ENCODE measurements at regions not wholly inside any gene's neighbourhood (a gene's known extent, or its start where the extent isn't known, plus 50 kb on each side); places are given as distances from the start of the nearest gene placed in this dataset.

- H3K4me3 ChIP-seq (ENCODE audit: low read length) = no peak overlapping the region
Measured at GRCh38 chr11:116072133-116072532, 567.9 kb upstream of the CADM1 start.

GRCh38 chr11:116071241-116071640 is 567.0 kb upstream of the CADM1 start:
- no peak overlapping the region for H3K4me3 ChIP-seq (ENCODE audit: low read length)
- no peak for TF ChIP-seq ZNF274 (IDR thresholded peaks at IDR 0.05; ENCODE audit: low read depth, low read length)

More at GRCh38 chr11:116072133-116072532, 567.9 kb upstream of the CADM1 start:
- no peak for TF ChIP-seq ZNF274 (IDR thresholded peaks at IDR 0.05; ENCODE audit: low read depth, low read length)

GRCh38 chr11:116070520-116070919 is 566.3 kb upstream of the CADM1 start:
- H3K4me3 ChIP-seq (ENCODE audit: low read length) = no peak overlapping the region
- TF ChIP-seq ZNF274 (IDR thresholded peaks at IDR 0.05; ENCODE audit: low read depth, low read length) = no peak

- H3K4me3 ChIP-seq (ENCODE audit: low read length) = no peak overlapping the region
- no peak for TF ChIP-seq ZNF274 (IDR thresholded peaks at IDR 0.05; ENCODE audit: low read depth, low read length)
Measured at GRCh38 chr11:116066777-116067176, 562.6 kb upstream of the CADM1 start.

GRCh38 chr11:116065986-116066385 is 561.8 kb upstream of the CADM1 start:
- no peak overlapping the region for H3K4me3 ChIP-seq (ENCODE audit: low read length)
- no peak for TF ChIP-seq ZNF274 (IDR thresholded peaks at IDR 0.05; ENCODE audit: low read depth, low read length)

GRCh38 chr11:116065191-116065895 is 561.1 kb upstream of the CADM1 start:
- TF ChIP-seq ZNF274 (IDR thresholded peaks at IDR 0.05; ENCODE audit: low read depth, low read length) = no peak
- no peak overlapping the region for H3K4me3 ChIP-seq (ENCODE audit: low read length)

- no peak for TF ChIP-seq ZNF274 (IDR thresholded peaks at IDR 0.05; ENCODE audit: low read depth, low read length)
- no peak overlapping the region for H3K4me3 ChIP-seq (ENCODE audit: low read length)
Measured at GRCh38 chr11:116062490-116063171, 558.4 kb upstream of the CADM1 start.

- TF ChIP-seq ZNF274 (IDR thresholded peaks at IDR 0.05; ENCODE audit: low read depth, low read length) = no peak
- H3K4me3 ChIP-seq (ENCODE audit: low read length) = no peak overlapping the region
Measured at GRCh38 chr11:116062129-116062489, 557.9 kb upstream of the CADM1 start.

- H3K4me3 ChIP-seq (ENCODE audit: low read length) = no peak overlapping the region
- TF ChIP-seq ZNF274 (IDR thresholded peaks at IDR 0.05; ENCODE audit: low read depth, low read length) = no peak
Measured at GRCh38 chr11:116061322-116061721, 557.1 kb upstream of the CADM1 start.

- no peak overlapping the region for H3K4me3 ChIP-seq (ENCODE audit: low read length)
- TF ChIP-seq ZNF274 (IDR thresholded peaks at IDR 0.05; ENCODE audit: low read depth, low read length) = no peak
Measured at GRCh38 chr11:116059919-116060318, 555.7 kb upstream of the CADM1 start.

GRCh38 chr11:116057000-116057399 is 552.8 kb upstream of the CADM1 start:
- no peak for TF ChIP-seq ZNF274 (IDR thresholded peaks at IDR 0.05; ENCODE audit: low read depth, low read length)
- H3K4me3 ChIP-seq (ENCODE audit: low read length) = no peak overlapping the region

- no peak for TF ChIP-seq ZNF274 (IDR thresholded peaks at IDR 0.05; ENCODE audit: low read depth, low read length)
- no peak overlapping the region for H3K4me3 ChIP-seq (ENCODE audit: low read length)
Measured at GRCh38 chr11:116055064-116055463, 550.8 kb upstream of the CADM1 start.

- no peak overlapping the region for H3K4me3 ChIP-seq (ENCODE audit: low read length)
- TF ChIP-seq ZNF274 (IDR thresholded peaks at IDR 0.05; ENCODE audit: low read depth, low read length) = no peak
Measured at GRCh38 chr11:116053548-116053919, 549.3 kb upstream of the CADM1 start.

GRCh38 chr11:116052603-116053547 is 548.7 kb upstream of the CADM1 start:
- H3K4me3 ChIP-seq (ENCODE audit: low read length) = no peak overlapping the region
- TF ChIP-seq ZNF274 (IDR thresholded peaks at IDR 0.05; ENCODE audit: low read depth, low read length) = no peak

Data from GM08714 (cell line).